ENCODE measurements at regions not wholly inside any gene's neighbourhood (a gene's known extent, or its start where the extent isn't known, plus 50 kb on each side); places are given as distances from the start of the nearest gene placed in this dataset.

GRCh38 chr1:70656361-70656760, 245.3 kb downstream of the CTH start:
- Histone ChIP-seq H3K23ac (ENCODE audit: insufficient read length) (no peak overlapping the region), H2BK20ac (ENCODE audit: low read length) (no peak overlapping the region), H3K18ac (ENCODE audit: extremely low read depth, low read length) (no peak overlapping the region), H3K4me3 (ENCODE audit: extremely low read depth in 1 of 4, insufficient read depth in 2 of 4, low read depth in 3 of 4, low read length in 4 of 4) (no peak overlapping the region), H3K27me3 (replicated peaks in 1 of 4; ENCODE audit: control insufficient read depth in 3 of 4, extremely low read depth in 1 of 4, insufficient read depth in 3 of 4, low read length in 3 of 4) (no peaks in the 10 kb centered on the region), H3K4ac (replicated peaks; ENCODE audit: insufficient read length, low read depth, low read length) (no peak overlapping the region), H2BK120ac (replicated peaks; ENCODE audit: low read depth, low read length) (no peak overlapping the region), H3K23me2 (ENCODE audit: low read depth, low read length) (no peaks in the 10 kb centered on the region), H3K9me3 (ENCODE audit: insufficient read depth in 2 of 2, low read depth in 1 of 2, low read length in 1 of 2) (no peaks in the 10 kb centered on the region), H3K14ac (ENCODE audit: insufficient read length) (no peak overlapping the region), H4K8ac (ENCODE audit: extremely low read depth, insufficient read depth, low read length) (no peak overlapping the region), H3K79me1 (ENCODE audit: low read depth, low read length) (no peaks in the 10 kb centered on the region), H2BK12ac (ENCODE audit: low read depth, low read length) (no peak overlapping the region), H2BK15ac (ENCODE audit: low read length) (no peak overlapping the region), H2AK5ac (ENCODE audit: low read depth, low read length) (no peak overlapping the region), H3K9ac (replicated peaks in 1 of 4; ENCODE audit: extremely low read depth in 1 of 4, low read depth in 3 of 4, low read length in 3 of 4) (no peak overlapping the region), H2BK5ac (ENCODE audit: low read depth, low read length) (no peak overlapping the region), H4K20me1 (replicated peaks in 1 of 2; ENCODE audit: control insufficient read depth in 1 of 2, insufficient read depth in 2 of 2, low read length in 2 of 2) (no peaks in the 10 kb centered on the region), H3K56ac (replicated peaks; ENCODE audit: insufficient read length, low read depth, low read length) (no peak overlapping the region), H3K4me2 (ENCODE audit: insufficient read depth in 1 of 2, low read depth in 2 of 2, low read length in 2 of 2) (no peak overlapping the region), H3K36me3 (ENCODE audit: control insufficient read depth in 2 of 4, insufficient read depth in 4 of 4, low read length in 3 of 4) (no peaks in the 10 kb centered on the region), H3K79me2 (ENCODE audit: control insufficient read depth in 1 of 2, insufficient read depth in 2 of 2, low read length in 2 of 2) (no peaks in the 10 kb centered on the region), H3K27ac (ENCODE audit: low read depth, low read length) (no peak overlapping the region), H4K91ac (replicated peaks; ENCODE audit: insufficient read length, low read length) (no peak overlapping the region), H4K5ac (ENCODE audit: insufficient read length, low read depth, low read length) (no peak overlapping the region), H3K4me1 (replicated peaks in 1 of 4; ENCODE audit: control insufficient read depth in 3 of 4, insufficient read depth in 4 of 4, low read length in 3 of 4) (no peaks in the 10 kb centered on the region), H2AFZ (ENCODE audit: low read length) (no peak overlapping the region)
- FAIRE-seq (no peak), DNase-seq (ENCODE audit: low read depth in 1 of 2, low spot score in 2 of 2) (no peak)
- CTCF ChIA-PET (ENCODE audit: partially characterized antibody) = interaction anchor here (0.8 kb wide), 1 partner anchor 127 kb away, joined by 3 read pairs; no protein-coding TSS in a partner anchor
- TF ChIP-seq RFX5 (IDR thresholded peaks at IDR 0.05; ENCODE audit: borderline replicate concordance, low read depth, low read length) = no peak
- TF ChIP-seq MAX (IDR thresholded peaks at IDR 0.05) = no peak
- TF ChIP-seq GTF2F1 (IDR thresholded peaks at IDR 0.05; ENCODE audit: borderline replicate concordance, low read depth, low read length) = no peak
- no peak for TF ChIP-seq JUND (IDR thresholded peaks at IDR 0.05; ENCODE audit: low read length)
- TF ChIP-seq EGR1 (IDR thresholded peaks at IDR 0.05; ENCODE audit: borderline replicate concordance, low read depth, low read length) = no peak
- 86% methylated on average over 2 of the region's 2 CpGs; no CpG with 5 or more reads in 1 of the 2 experiments for WGBS, 2 experiments (ENCODE audit: extremely low coverage in 1 of 2, insufficient coverage in 1 of 2, insufficient read length in 1 of 2, insufficient replicate concordance in 2 of 2, low coverage in 1 of 2, low lambda C conversion rate in 2 of 2, missing lambda C conversion rate in 1 of 2)
- POLR2A ChIA-PET (ENCODE audit: partially characterized antibody) = no interaction called here
